ENCODE measurements at regions not wholly inside any gene's neighbourhood (a gene's known extent, or its start where the extent isn't known, plus 50 kb on each side); places are given as distances from the start of the nearest gene placed in this dataset.

DNA sequence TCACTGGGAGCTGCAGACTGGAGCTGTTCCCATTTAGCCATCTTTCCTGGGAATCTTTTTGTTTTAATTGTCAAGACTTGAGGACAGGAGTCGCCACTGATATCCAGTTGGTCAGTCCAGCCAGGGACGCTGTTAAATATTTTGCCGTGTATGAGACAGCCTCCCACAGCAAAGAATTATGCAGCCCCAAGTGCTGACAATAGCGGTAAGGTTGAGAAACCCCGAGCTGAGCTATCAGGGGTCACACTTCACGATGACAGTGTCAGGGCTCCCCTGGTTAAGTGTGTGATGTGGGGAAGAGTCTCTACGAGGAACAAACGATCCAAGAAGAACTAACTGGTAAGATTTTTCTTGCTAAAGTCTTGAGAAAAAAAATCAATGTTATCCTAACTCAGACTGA, 372.0 kb upstream of the MPDZ start:
- no peak for TF ChIP-seq POLR2A (IDR thresholded peaks at IDR 0.05)
- no peak for TF ChIP-seq EP300 (IDR thresholded peaks at IDR 0.05)
